RWPE2 (cell line): ENCODE measurements at regions not wholly inside any gene's neighbourhood (a gene's known extent, or its start where the extent isn't known, plus 50 kb on each side); places are given as distances from the start of the nearest gene placed in this dataset.

Experiments used
- ATAC-seq: fragments of 200-7000 bp; cut with Tn5 transposase; 3 replicates; pipeline ENCODE4 v1.9.1; 2021; ENCODE audit warnings: low read depth
- DNase-seq: peaks from one replicate; pipeline ENCODE4 v3.0.0-alpha.2; 2020; ENCODE audit warnings: low spot score
- H3K27ac ChIP-seq: fragments of 450-650 bp; 2 replicates; pipeline ENCODE4 v1.5.1; 2017; ENCODE audit warnings: mild to moderate bottlenecking; ENCODE audit not compliant: poor library complexity, severe bottlenecking
- H3K27me3 ChIP-seq: fragments of 250-450 bp; sonication (Bioruptor Pico); 2 replicates; pipeline ENCODE4 v1.5.1; 2021; ENCODE audit warnings: mild to moderate bottlenecking, moderate library complexity; ENCODE audit not compliant: insufficient read depth, poor library complexity, severe bottlenecking
- H3K36me3 ChIP-seq: fragments of 250-450 bp; sonication (Bioruptor Pico); 2 replicates; pipeline ENCODE4 v1.5.1; 2020; ENCODE audit warnings: low read depth, mild to moderate bottlenecking, moderate library complexity
- H3K4me1 ChIP-seq: fragments of 250-450 bp; sonication (Bioruptor Pico); 2 replicates; pipeline ENCODE4 v1.5.1; 2021; ENCODE audit warnings: mild to moderate bottlenecking, moderate library complexity; ENCODE audit not compliant: insufficient read depth, poor library complexity, severe bottlenecking
- H3K4me3 ChIP-seq: fragments of 250-450 bp; sonication (Bioruptor Pico); 2 replicates; pipeline ENCODE4 v1.5.1; 2021; ENCODE audit warnings: mild to moderate bottlenecking, moderate library complexity; ENCODE audit not compliant: severe bottlenecking
- H3K9me3 ChIP-seq: fragments of 250-450 bp; sonication (Bioruptor Pico); 2 replicates; pipeline ENCODE4 v1.5.1; 2021; ENCODE audit warnings: mild to moderate bottlenecking, moderate library complexity; ENCODE audit not compliant: severe bottlenecking
- TF ChIP-seq, protein P1 (sequence below): fragments of 450-650 bp; IDR thresholded peaks from one replicate; pipeline ENCODE4 v1.5.1; 2017; ENCODE audit warnings: mild to moderate bottlenecking, moderate library complexity; ENCODE audit not compliant: poor library complexity, severe bottlenecking

DNA sequence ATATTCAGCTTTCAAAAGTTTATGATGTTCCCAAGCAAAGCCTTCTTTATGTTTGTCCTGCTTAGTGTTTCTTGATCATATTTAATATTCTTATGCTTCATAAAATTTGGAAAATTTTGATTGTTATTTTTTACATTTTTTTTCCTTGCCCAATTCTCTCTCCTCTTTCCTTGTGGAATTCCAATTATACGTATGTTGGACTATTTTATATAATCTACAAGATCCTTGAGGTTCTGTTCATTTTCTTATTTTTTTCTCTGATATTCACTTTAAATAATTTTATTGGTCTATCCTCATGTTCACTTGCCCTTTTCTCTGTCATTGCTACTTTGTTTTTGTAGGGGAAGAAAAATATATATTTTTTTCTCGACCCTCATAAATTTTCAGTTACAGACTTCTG, 167.7 kb downstream of the DYRK2 start:
- no peaks in the 10 kb centered on the region for H3K36me3 ChIP-seq
- no peak overlapping the region for H3K27ac ChIP-seq
- no peak overlapping the region for H3K4me3 ChIP-seq
- TF ChIP-seq, protein P1, sequence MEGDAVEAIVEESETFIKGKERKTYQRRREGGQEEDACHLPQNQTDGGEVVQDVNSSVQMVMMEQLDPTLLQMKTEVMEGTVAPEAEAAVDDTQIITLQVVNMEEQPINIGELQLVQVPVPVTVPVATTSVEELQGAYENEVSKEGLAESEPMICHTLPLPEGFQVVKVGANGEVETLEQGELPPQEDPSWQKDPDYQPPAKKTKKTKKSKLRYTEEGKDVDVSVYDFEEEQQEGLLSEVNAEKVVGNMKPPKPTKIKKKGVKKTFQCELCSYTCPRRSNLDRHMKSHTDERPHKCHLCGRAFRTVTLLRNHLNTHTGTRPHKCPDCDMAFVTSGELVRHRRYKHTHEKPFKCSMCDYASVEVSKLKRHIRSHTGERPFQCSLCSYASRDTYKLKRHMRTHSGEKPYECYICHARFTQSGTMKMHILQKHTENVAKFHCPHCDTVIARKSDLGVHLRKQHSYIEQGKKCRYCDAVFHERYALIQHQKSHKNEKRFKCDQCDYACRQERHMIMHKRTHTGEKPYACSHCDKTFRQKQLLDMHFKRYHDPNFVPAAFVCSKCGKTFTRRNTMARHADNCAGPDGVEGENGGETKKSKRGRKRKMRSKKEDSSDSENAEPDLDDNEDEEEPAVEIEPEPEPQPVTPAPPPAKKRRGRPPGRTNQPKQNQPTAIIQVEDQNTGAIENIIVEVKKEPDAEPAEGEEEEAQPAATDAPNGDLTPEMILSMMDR = no peak
- DNase-seq (no peak), ATAC-seq (no peak)
- peaks cover 11% of the 10 kb centered on the region for H3K4me1 ChIP-seq
- no peaks in the 10 kb centered on the region for H3K27me3 ChIP-seq
- peaks cover 11% of the 10 kb centered on the region for H3K9me3 ChIP-seq

DNA sequence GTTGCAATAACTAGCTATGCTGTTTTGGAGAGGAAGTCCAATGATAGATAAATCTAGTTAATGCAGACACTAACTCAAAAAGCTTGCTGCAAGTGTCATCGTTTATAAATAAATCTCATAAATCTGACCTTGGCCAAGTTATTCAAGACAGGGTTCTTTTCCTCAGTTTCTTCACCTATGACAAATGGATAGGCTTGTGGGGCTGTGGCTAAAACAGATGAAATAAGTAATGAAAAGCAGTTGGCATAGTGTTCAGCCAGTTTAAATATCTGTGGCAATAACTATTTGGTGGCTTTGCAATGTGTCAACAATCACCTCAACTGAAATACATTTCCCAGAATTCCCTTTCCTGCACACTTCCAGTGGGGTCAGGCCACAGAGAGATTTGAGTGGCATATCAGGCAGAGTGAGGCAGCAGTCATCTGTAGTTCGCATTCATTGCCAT, 169.9 kb downstream of the DYRK2 start:
- peaks cover 4% of the 10 kb centered on the region for H3K4me1 ChIP-seq
- peaks cover 8% of the 10 kb centered on the region for H3K9me3 ChIP-seq
- TF ChIP-seq, protein P1 = no peak
- H3K27ac ChIP-seq = no peak overlapping the region
- ATAC-seq (no peak), DNase-seq (no peak)
- no peaks in the 10 kb centered on the region for H3K27me3 ChIP-seq
- no peak overlapping the region for H3K4me3 ChIP-seq
- H3K36me3 ChIP-seq = no peaks in the 10 kb centered on the region

DNA sequence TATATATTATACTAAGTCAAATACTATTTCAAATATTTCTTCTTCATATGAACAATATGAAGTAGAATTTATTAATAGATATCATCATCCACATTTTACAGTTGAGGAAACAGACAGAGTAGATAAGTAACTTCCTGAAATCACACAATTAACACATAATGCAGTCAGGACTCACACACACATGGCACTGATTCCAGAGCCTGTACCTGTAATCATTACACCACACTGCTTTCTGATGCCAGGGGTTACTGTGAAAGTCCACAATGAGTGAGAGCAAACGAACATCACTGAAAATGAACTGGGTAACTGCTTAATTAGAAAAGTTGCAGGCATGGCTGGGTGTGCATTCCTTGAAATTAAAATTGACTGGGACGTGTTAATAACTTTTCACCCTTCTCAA, 169.3 kb upstream of the IFNG-AS1 start:
- TF ChIP-seq, protein P1 = no peak
- Histone ChIP-seq H3K4me1 (no peaks in the 10 kb centered on the region), H3K4me3 (no peak overlapping the region), H3K9me3 (peaks cover 8% of the 10 kb centered on the region), H3K27ac (no peak overlapping the region), H3K36me3 (no peaks in the 10 kb centered on the region), H3K27me3 (no peaks in the 10 kb centered on the region)
- no peak for ATAC-seq
- no peak for DNase-seq

DNA sequence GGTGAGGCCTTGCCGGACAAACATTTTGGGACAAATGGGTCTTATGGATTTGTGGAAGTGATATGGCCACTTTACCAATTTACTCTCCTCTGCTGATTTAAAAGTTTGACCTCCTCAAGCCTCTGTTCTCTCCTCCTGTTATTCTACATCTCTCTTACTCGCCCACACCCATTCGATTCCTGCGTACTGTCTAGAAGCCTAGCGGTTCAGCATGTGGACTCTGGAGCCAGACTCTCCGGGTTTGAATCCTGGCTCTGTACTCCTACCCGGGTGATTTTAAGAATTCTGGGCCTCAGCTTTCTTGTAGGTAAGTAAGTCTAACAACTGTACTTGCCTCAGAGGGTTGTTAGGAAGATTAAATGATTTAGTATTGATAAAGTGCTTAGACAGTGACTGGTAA, 168.6 kb upstream of the IFNG-AS1 start:
- H3K4me1 ChIP-seq = no peaks in the 10 kb centered on the region
- ATAC-seq (no peak), DNase-seq (no peak)
- no peaks in the 10 kb centered on the region for H3K27me3 ChIP-seq
- H3K4me3 ChIP-seq = no peak overlapping the region
- TF ChIP-seq, protein P1 = no peak
- H3K27ac ChIP-seq = no peak overlapping the region
- H3K9me3 ChIP-seq = peaks cover 8% of the 10 kb centered on the region
- H3K36me3 ChIP-seq = no peaks in the 10 kb centered on the region

DNA sequence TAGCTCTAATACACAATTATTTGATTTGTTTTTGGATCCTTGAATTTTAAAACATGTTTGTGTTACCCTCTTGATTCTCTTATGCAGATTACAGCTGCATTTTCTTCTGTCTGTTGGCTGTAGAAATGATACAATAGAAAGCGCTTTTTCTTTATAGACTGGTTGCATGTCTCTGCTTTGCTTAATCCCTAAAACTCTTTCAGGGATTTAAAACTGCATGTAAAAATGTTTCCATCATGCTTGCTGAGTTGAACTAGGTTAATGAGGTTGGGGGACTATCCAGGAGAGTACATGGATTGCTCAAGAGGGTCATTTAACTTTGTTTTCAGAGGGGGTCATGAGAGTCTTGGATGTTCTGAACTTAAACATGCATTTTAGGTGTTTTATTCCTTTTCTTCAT, 166.4 kb upstream of the IFNG-AS1 start:
- Histone ChIP-seq H3K9me3 (no peaks in the 10 kb centered on the region), H3K27ac (no peak overlapping the region), H3K36me3 (no peaks in the 10 kb centered on the region), H3K4me3 (no peak overlapping the region), H3K27me3 (no peaks in the 10 kb centered on the region), H3K4me1 (peaks cover 7% of the 10 kb centered on the region)
- TF ChIP-seq, protein P1 = no peak
- DNase-seq (no peak), ATAC-seq (no peak)
